Liver (tissue), 8 donors: ENCODE measurements at regions not wholly inside any gene's neighbourhood (a gene's known extent, or its start where the extent isn't known, plus 50 kb on each side); places are given as distances from the start of the nearest gene placed in this dataset.
"Not testable (repeated sequence)": the region's sequence is repeated elsewhere in the genome, so short reads cannot be mapped to it uniquely, and the experiment has no call there.

Experiments
- DNase-seq: peaks from one replicate; pipeline ENCODE4 v3.0.0-alpha.2; 2017; ENCODE audit warnings: low spot score
- H3K27ac ChIP-seq, 2 donors: one replicate each; pipeline ENCODE4 v1.7.0; 2013; ENCODE audit warnings: inconsistent platforms in 2 of 2, low read length in 2 of 2, control low read depth in 1 of 2, low read depth in 1 of 2, mild to moderate bottlenecking in 1 of 2
- H3K27me3 ChIP-seq, 4 donors: one replicate each; pipeline versions ENCODE4 v1.6.1 to v1.7.0; 2013; ENCODE audit warnings: low read length in 3 of 4, inconsistent platforms in 1 of 4, mild to moderate bottlenecking in 1 of 4, moderate library complexity in 1 of 4; ENCODE audit not compliant: control insufficient read depth in 4 of 4, insufficient read depth in 4 of 4
- H3K36me3 ChIP-seq, 4 donors: one replicate each; pipeline versions ENCODE4 v1.6.1 to v1.7.0; 2013; ENCODE audit warnings: low read length in 3 of 4, mild to moderate bottlenecking in 3 of 4, low read depth in 1 of 4, moderate library complexity in 1 of 4; ENCODE audit not compliant: control insufficient read depth in 4 of 4, insufficient read depth in 3 of 4
- H3K4me1 ChIP-seq, 4 donors: one replicate each; pipeline versions ENCODE4 v1.6.1 to v1.7.0; 2013; ENCODE audit warnings: low read length in 3 of 4, mild to moderate bottlenecking in 3 of 4, moderate library complexity in 1 of 4; ENCODE audit not compliant: control insufficient read depth in 4 of 4, insufficient read depth in 4 of 4
- H3K4me3 ChIP-seq, 3 donors: one replicate each; pipeline versions ENCODE4 v1.6.1 to v1.7.0; 2013; ENCODE audit warnings: low read length in 3 of 3, control low read depth in 1 of 3, low read depth in 1 of 3, mild to moderate bottlenecking in 1 of 3
- H3K9ac ChIP-seq, 2 donors: one replicate each; pipeline ENCODE4 v1.7.0; 2013; ENCODE audit warnings: low read length in 2 of 2, mild to moderate bottlenecking in 2 of 2, moderate library complexity in 2 of 2, control low read depth in 1 of 2, low read depth in 1 of 2
- H3K9me3 ChIP-seq, 4 donors: one replicate each; pipeline versions ENCODE4 v1.6.1 to v1.7.0; 2013; ENCODE audit warnings: low read length in 3 of 4; ENCODE audit not compliant: control insufficient read depth in 4 of 4
- ATF3 ChIP-seq: IDR thresholded peaks from 2 replicates; pipeline ENCODE4 v1.6.1; 2016; ENCODE audit warnings: antibody characterized with exemption
- CTCF ChIP-seq: fragments of 150-350 bp; IDR thresholded peaks from 2 replicates; pipeline ENCODE4 v1.5.1; 2017; ENCODE audit warnings: improper control_type of control experiment, low read depth, low read length; ENCODE audit not compliant: missing input control
- EGR1 ChIP-seq, 2 donors: IDR thresholded peaks; 2 replicates each; pipeline ENCODE4 v1.6.1; 2016 to 2018; ENCODE audit warnings: antibody characterized with exemption in 2 of 2, low read depth in 2 of 2
- FOXA1 ChIP-seq: IDR thresholded peaks from 2 replicates; pipeline ENCODE4 v1.6.1; 2016; ENCODE audit warnings: antibody characterized with exemption
- FOXA2 ChIP-seq: IDR thresholded peaks from 2 replicates; pipeline ENCODE4 v1.6.1; 2016; ENCODE audit warnings: antibody characterized with exemption
- GABPA ChIP-seq, 2 donors: IDR thresholded peaks in 1 of 2; conservative IDR thresholded peaks in 1 of 2; 2 replicates each; pipeline ENCODE4 v1.6.1; 2016; ENCODE audit warnings: antibody characterized with exemption in 2 of 2, mild to moderate bottlenecking in 1 of 2, moderate library complexity in 1 of 2
- HNF4A ChIP-seq, 2 donors: conservative IDR thresholded peaks; 2 replicates each; pipeline ENCODE4 v1.6.1; 2016; ENCODE audit warnings: antibody characterized with exemption in 2 of 2, mild to moderate bottlenecking in 2 of 2
- HNF4G ChIP-seq: IDR thresholded peaks from 2 replicates; pipeline ENCODE4 v1.6.1; 2016; ENCODE audit warnings: antibody characterized with exemption
- MAX ChIP-seq: IDR thresholded peaks from 2 replicates; pipeline ENCODE4 v1.6.1; 2016; ENCODE audit warnings: antibody characterized with exemption
- NR2F2 ChIP-seq: IDR thresholded peaks from 2 replicates; pipeline ENCODE4 v1.6.1; 2016; ENCODE audit warnings: antibody characterized with exemption
- TAF1 ChIP-seq: conservative IDR thresholded peaks from 2 replicates; pipeline ENCODE4 v1.6.1; 2016; ENCODE audit warnings: antibody characterized with exemption, mild to moderate bottlenecking
- YY1 ChIP-seq: IDR thresholded peaks from 2 replicates; pipeline ENCODE4 v1.6.1; 2016; ENCODE audit warnings: antibody characterized with exemption, mild to moderate bottlenecking
- WGBS: extraction: QIAGEN DNeasy Blood & Tissue Kit; methylation state at CpG from one replicate; pipeline ENCODE4 v1.1.7; 2013; 5-methylcytosine and 5-hydroxymethylcytosine counted together
- donor health status: healthy.
- donor health status: healthy.
- donor health status: healthy.
- donor health status: healthy.
- donor health status: healthy.

GRCh38 chr10:125252937-125253336 lies 92.6 kb upstream of the CTBP2 start (continued):
- no peak for TF ChIP-seq CTCF
- no peak for TF ChIP-seq HNF4A (conservative IDR thresholded peaks at IDR 0.05)
- no peak for TF ChIP-seq FOXA1
- TF ChIP-seq YY1: no peak
- no peak for TF ChIP-seq MAX
- TF ChIP-seq EGR1 (IDR thresholded peaks at IDR 0.05; ENCODE audit: low read depth in 2 of 2): no peak

- 92% methylated on average over 4 of the region's 4 CpGs for WGBS
- not testable (repeated sequence) for DNase-seq
Observed at GRCh38 chr10:125250834-125251233, 90.5 kb upstream of the CTBP2 start.

GRCh38 chr10:125249948-125250347 lies 89.6 kb upstream of the CTBP2 start:
- Histone ChIP-seq H3K27ac (no peak overlapping the region), H3K9me3 (peaks cover 0 to 5% (median 1%) of the 10 kb centered on the region in 4 donors), H3K27me3 (peaks cover 0 to 9% (median 0%) of the 10 kb centered on the region in 4 donors), H3K4me3 (no peak overlapping the region), H3K9ac (no peak overlapping the region), H3K36me3 (no peaks in the 10 kb centered on the region), H3K4me1 (no peaks in the 10 kb centered on the region)
- no peak for TF ChIP-seq FOXA2
- TF ChIP-seq MAX: no peak
- TF ChIP-seq ATF3: no peak
- no peak for TF ChIP-seq GABPA (IDR thresholded peaks at IDR 0.05 in 1 of 2, conservative IDR thresholded peaks at IDR 0.05 in 1 of 2)
- TF ChIP-seq HNF4G: no peak
- TF ChIP-seq YY1: no peak
- TF ChIP-seq HNF4A (conservative IDR thresholded peaks at IDR 0.05): no peak
- no peak for TF ChIP-seq TAF1
- TF ChIP-seq NR2F2: no peak
- no peak for TF ChIP-seq CTCF
- WGBS: 76% methylated on average over 6 of the region's 6 CpGs
- no peak for DNase-seq

More at GRCh38 chr10:125250834-125251233, 90.5 kb upstream of the CTBP2 start:
- not testable (repeated sequence) for H3K4me3 ChIP-seq, H3K27me3 ChIP-seq, H3K9me3 ChIP-seq, H3K9ac ChIP-seq, H3K27ac ChIP-seq, H3K36me3 ChIP-seq, H3K4me1 ChIP-seq
